ENCODE measurements at regions not wholly inside any gene's neighbourhood (a gene's known extent, or its start where the extent isn't known, plus 50 kb on each side); places are given as distances from the start of the nearest gene placed in this dataset.

DNA sequence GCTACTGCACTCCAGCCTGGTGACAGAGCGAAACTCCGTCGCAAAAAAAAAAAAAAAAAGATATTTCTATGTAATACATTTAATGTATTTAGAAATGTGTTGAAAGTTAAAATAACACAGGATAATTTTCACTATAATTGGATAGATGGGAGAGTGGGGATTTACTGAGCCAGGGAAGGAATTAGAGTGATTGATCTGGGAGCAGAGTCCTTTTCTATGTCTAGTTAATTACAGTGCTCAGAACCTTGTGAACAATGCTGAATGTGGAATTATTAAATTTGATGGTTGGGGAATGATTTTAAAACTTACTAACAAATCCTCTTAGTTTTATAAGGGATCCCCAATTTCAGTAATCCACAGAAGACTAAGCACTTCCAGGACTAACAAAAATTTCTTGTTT lies 239.7 kb downstream of the CSNK1G3 start:
- DNase-seq (ENCODE audit: insufficient read length, low spot score): no peak
- FAIRE-seq: no peak
- no peak for TF ChIP-seq POLR2A (IDR thresholded peaks at IDR 0.05; ENCODE audit: low read depth, low read length)

DNA sequence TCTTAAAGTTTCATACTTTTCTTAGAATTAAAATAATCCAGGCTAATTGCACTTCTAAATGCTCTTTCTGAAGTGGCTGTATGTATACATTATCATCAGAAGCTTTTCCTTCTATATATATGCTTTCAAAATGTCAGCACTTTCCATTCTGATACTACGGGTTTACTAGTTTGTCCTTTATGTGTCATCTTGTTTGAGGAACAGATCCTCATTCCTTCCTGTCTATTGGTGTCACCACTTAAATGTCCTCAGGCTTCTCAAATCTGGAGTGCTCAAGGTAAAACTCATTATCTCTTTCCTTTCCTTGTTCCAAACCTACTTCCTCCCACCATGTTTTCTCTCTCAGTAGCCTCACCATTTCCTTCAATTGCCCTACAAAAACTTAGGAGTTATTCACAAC lies 236.3 kb downstream of the CSNK1G3 start:
- no peak for TF ChIP-seq POLR2A (IDR thresholded peaks at IDR 0.05; ENCODE audit: low read depth, low read length)
- DNase-seq (ENCODE audit: insufficient read length, low spot score): no peak
- no peak for FAIRE-seq

DNA sequence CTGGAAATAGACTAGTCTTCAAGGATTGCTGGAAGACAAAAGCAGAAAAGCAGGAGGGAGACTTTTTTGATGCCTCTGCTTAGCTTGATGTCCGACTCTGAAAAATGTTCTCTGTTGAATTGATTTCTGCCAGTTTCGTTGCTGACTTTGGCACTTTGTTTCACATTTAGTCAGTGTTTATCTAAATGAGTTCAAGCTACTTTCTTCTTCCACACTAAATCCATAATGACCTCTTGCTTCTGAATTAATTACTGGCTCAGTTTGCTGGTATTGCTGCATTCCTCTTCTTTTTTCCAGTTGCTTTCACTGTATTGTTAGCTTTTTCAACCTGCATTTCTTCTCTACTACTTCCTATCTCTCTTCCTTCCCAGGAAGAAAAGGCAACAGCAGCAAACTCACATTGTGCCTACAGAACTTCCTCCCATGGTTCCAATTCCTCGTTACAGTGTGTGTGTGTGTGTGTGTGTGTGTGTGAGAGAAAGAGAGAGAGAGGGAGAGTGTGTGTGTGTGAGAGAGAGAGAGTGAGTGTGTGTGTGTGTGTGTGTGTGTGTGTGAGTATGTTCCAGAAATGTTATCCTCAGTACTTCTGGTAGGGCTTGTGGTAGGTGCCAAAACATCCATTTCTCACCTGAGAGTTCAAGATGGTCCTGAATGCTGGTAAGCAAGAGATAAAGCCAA lies 234.8 kb downstream of the CSNK1G3 start:
- FAIRE-seq: no peak
- no peak for TF ChIP-seq POLR2A (IDR thresholded peaks at IDR 0.05; ENCODE audit: low read depth, low read length)
- DNase-seq (ENCODE audit: insufficient read length, low spot score): no peak

DNA sequence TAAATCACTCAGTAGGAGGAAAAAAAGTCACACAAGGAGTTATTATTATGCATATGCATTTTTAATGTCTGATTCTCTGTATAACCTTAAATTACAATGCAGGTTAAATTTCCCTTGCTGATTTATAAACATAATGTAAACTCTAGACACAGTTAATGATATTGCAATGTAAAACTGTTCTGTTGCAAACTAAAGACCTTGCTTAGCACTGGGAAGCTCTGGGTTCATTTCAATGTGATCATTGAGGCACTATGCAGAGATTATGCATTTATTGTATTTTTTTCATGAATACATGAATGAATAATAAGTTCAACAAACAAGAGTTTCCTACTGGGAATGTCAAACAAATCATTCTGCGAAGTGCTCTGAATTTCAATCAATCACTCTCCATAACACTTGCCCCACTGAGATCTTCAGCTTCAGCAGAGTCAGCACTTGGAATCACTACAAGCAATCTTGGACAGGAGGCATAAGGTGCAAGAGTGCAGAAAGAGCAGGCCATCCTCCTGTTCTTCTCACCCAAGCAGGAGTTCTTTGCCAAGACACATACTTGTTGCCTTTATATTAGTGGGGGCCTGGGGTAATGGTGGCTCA lies 232.1 kb downstream of the CSNK1G3 start:
- TF ChIP-seq POLR2A (IDR thresholded peaks at IDR 0.05; ENCODE audit: low read depth, low read length): no peak
- DNase-seq (ENCODE audit: insufficient read length, low spot score) (no peak), FAIRE-seq (no peak)

DNA sequence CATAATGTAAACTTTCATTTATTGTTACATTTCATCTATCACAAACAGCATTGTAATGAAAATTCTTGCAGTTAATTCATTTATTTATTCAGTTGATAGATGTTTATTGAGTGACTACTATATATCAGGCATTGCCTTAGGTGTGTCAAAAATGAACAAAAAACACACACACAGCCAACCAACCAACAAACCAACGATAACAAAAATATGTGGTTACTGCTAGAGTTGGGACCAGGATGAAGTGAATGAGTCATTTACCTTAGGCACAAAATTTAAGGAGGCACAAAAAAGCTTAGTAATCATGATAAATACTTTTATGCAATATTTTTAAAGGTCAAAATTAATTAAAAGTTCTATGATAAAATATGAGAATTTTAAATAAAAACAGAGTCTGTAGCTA lies 223.4 kb downstream of the CSNK1G3 start:
- DNase-seq (ENCODE audit: insufficient read length, low spot score) (no peak), FAIRE-seq (no peak)
- TF ChIP-seq POLR2A (IDR thresholded peaks at IDR 0.05; ENCODE audit: low read depth, low read length): no peak

DNA sequence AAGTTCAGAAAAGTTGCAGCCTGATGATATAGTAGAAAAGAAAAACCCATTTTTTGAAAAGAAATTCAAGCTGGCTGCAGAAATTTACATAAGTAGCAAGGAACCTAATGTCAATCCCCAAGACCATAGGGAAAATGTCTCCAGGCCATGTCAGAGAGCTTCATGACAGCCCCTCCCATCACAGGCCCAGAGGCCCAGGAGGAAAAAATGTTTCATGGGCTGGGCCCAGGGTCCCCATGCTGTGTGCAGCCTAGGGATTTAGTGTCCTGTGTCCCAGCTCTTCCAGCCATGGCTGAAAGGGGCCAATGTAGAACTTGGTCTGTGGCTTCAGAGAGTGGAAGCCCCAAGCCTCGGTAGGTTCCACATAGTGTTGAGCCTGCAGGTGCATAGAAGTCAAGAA lies 220.3 kb downstream of the CSNK1G3 start:
- FAIRE-seq (no peak), DNase-seq (ENCODE audit: insufficient read length, low spot score) (no peak)
- TF ChIP-seq POLR2A (IDR thresholded peaks at IDR 0.05; ENCODE audit: low read depth, low read length): no peak

DNA sequence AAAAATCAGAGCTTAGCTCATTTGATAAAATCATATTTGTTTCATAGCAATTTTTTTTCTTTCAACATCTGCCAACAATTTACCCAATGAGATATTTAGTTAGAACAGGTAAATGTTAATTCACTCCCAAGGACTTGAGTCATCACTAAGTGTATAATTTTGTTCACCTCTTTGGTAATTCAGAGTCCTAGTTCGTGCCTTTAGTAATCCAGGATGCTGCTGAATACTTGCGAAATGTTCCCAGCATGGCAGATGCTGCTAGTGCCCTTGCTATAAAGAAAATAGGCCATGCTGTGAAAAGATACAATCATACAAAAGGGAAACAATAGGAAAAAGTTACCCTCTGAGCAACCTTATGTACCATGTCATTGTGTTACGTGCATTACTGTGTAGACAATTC lies 210.5 kb downstream of the CSNK1G3 start:
- TF ChIP-seq POLR2A (IDR thresholded peaks at IDR 0.05; ENCODE audit: low read depth, low read length): no peak
- DNase-seq (ENCODE audit: insufficient read length, low spot score) (no peak), FAIRE-seq (no peak)

DNA sequence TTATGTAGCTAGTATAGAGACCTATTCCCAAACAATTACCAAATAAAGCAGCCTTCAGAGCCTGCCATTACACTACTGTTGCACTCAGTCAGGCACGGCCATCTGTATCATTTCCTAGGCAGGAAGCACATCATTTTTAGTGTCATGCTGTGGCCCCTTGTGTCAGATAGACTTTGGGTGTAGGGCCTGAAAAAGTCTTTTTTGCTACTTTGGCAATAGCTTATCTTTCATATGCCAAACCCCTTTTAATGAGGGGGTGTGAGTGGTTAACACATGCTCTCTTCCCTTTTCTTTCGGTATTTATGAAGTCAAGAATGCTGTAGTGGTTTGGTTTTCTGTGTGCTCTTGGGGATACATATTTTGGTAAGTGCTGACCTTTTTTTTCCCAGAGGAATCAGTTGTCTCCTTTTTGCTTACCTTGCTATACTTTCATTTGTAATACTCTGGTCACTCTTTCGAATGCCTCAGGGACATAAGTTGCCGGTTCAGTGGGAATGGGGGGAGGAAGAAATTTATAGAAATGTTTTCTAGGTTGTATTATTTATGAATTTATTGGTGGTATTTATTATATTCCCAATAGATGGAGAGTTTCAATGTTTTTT lies 209.8 kb downstream of the CSNK1G3 start:
- no peak for FAIRE-seq
- no peak for DNase-seq (ENCODE audit: insufficient read length, low spot score)
- TF ChIP-seq POLR2A (IDR thresholded peaks at IDR 0.05; ENCODE audit: low read depth, low read length): no peak

DNA sequence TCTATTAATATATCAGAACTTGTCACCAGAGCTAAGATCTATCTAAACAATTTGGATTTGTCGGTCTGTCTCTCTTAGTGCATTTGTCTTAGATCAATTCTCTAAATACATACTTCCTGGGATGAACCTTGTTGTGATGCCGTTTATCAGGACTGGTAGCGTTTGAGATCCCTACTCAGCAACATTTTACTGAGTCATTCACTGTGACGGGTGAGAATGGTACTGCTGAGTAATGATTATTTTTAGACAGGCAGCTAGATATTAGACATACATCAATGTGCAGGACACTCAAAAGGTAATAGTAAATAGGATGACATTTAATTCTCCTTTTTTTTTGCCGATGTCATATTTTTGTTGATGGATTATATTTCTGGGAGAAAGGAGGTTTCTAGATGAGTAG lies 209.0 kb downstream of the CSNK1G3 start:
- TF ChIP-seq POLR2A (IDR thresholded peaks at IDR 0.05; ENCODE audit: low read depth, low read length): no peak
- peak; percentile 77 for FAIRE-seq

DNA sequence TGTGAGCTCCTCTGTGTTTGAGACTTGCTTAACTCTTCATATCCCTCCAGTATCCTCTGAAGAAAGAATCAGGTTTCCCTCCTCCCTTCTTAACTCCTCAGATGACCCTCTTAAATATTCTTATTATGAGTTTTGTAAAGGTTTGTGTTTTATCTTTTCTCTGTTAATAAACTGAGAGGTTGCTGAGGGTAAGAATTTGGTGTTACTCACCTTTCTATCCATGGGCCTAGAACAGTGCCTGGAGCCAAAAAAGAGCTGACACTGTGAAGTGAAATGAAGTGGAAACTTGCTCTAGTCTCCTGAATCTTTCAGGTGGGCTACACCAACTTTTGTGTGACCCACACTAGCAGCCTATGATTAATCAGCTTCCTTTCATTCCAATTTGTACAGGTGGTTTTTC lies 208.4 kb downstream of the CSNK1G3 start:
- no peak for TF ChIP-seq POLR2A (IDR thresholded peaks at IDR 0.05; ENCODE audit: low read depth, low read length)
- FAIRE-seq (no peak), DNase-seq (ENCODE audit: insufficient read length, low spot score) (no peak)

More for the DNA sequence above, 209.0 kb downstream of the CSNK1G3 start:
- DNase-seq (ENCODE audit: insufficient read length, low spot score): no peak

DNA sequence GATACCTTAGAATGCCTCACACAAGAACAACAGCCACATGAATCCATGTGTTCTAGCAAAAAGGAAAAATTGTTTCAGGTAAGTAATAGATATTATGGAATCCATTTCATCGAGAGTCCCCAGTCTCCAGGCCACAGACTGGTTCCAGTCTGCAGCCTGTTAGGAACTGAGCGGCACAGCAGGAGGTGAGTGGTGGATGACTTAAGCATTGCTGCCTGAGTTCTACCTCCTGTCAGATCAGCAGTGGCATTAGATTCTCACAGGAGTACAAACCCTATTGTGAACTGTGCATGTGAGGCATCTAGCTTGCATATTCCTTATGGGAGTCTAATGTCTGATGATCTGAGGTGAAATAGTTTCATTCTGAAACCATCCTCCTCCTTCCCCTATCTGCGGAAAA lies 207.0 kb downstream of the CSNK1G3 start:
- no peak for TF ChIP-seq POLR2A (IDR thresholded peaks at IDR 0.05; ENCODE audit: low read depth, low read length)
- FAIRE-seq: peak; percentile 90
- DNase-seq (ENCODE audit: insufficient read length, low spot score): no peak

DNA sequence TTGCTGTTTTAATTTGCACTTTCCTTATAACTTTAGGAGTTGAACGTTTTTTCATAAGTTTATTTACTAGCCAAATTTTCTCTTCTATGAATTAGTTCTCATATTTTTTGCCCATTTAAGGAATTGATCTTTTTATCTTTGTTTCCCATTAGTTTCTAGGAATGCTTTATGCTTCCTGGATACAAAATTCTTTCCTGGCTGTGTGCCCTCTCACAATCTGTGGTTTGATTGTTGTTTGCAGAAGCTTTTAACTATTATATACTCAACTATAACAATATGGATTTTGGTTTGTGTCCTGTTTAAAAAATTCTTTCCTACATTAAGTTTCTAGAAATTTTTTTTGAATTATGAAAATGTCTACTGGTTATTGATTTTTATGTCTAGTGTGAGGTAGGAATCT lies 206.3 kb downstream of the CSNK1G3 start:
- no peak for DNase-seq (ENCODE audit: insufficient read length, low spot score)
- TF ChIP-seq POLR2A (IDR thresholded peaks at IDR 0.05; ENCODE audit: low read depth, low read length): no peak
- FAIRE-seq: no peak

DNA sequence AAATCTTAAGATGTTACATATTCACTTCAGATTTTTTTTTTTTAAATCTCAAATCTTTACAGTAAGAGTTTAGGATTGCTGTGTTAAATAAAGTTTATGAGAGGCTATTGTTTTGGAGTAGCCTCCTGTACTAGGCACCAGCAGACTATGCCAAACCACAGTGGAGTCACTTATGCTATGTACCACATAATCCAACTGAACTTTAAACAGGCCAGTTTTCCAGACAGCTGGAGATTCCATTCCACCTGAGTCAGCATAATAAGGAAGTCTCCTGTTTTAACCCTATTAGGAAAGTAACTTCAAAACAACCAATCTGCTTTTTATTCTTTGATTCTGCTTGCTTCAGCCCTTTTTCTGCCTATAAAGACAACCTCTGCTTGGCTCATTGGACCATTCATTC lies 205.2 kb downstream of the CSNK1G3 start:
- DNase-seq (ENCODE audit: insufficient read length, low spot score) (no peak), FAIRE-seq (no peak)
- TF ChIP-seq POLR2A (IDR thresholded peaks at IDR 0.05; ENCODE audit: low read depth, low read length): no peak

DNA sequence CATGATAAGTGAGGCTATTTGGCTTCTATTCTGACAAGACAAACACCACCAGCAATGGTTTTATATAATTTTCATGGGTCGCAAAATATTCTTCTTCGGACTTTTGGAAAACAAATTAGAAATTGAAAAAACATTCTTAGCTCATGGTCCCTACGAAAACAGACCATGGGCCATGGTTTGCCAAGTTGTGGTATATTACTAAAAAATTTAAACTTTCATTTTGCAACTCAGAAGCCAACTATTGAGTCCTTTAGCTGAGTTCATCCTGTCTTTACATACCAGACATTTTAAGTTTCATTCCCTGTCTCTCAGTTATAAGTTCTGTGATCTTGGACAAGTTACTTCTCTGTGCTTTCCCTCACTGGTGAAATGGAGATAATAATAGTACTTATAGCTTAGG lies 198.1 kb downstream of the CSNK1G3 start:
- DNase-seq (ENCODE audit: insufficient read length, low spot score) (no peak), FAIRE-seq (no peak)
- TF ChIP-seq POLR2A (IDR thresholded peaks at IDR 0.05; ENCODE audit: low read depth, low read length): no peak

DNA sequence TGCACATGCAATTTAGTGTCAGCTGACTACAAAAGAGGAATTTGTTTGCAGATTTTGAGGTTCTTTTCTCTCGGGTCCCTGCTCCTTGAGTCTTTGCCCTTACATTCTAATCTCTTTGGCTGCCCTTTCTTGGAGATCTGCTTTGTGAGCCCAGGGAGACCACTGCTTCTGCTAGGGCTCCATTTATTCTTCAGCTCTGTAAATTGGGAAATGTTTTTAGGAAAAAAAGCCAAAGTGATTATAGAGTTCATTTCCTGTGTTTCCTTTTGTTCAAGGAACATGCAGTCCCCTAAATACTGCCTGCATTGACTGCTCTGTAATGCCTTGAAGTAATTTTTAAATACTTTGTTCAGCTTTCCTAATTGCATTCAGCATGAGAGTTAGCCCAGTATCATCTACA lies 197.4 kb downstream of the CSNK1G3 start:
- no peak for FAIRE-seq
- no peak for TF ChIP-seq POLR2A (IDR thresholded peaks at IDR 0.05; ENCODE audit: low read depth, low read length)
- no peak for DNase-seq (ENCODE audit: insufficient read length, low spot score)
